Stimulated activated CD4-positive, alpha-beta T cell treated with anti-CD3 and anti-CD28 coated beads, Interleukin-1b, Interleukin-23, amount 100 ng/mL, for 48 hours (primary cell): ENCODE measurements at regions not wholly inside any gene's neighbourhood (a gene's known extent, or its start where the extent isn't known, plus 50 kb on each side); places are given as distances from the start of the nearest gene placed in this dataset.

Source experiments
- DNase-seq: peaks from one replicate; pipeline ENCODE4 v3.0.0-alpha.2; 2020

DNA sequence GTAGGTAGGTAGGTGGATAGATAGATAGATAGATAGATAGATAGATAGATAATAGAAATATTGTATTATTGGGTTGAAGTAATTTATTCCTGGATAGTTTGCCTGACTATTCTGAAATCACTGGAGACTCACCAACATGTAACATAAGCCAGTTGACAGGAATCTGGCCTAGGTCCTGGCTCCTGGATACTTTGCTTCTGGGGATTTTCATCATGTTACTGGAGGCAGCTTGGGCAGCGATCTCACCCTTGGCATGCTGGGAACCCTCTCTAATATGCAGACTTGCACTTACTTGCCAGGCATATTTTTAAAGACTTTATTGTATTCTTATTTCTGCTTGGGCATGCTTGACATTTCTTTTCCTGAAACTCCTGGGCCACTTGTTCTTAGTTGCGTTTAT is 709.1 kb upstream of the FZD8 start:
- no peak for DNase-seq

DNA sequence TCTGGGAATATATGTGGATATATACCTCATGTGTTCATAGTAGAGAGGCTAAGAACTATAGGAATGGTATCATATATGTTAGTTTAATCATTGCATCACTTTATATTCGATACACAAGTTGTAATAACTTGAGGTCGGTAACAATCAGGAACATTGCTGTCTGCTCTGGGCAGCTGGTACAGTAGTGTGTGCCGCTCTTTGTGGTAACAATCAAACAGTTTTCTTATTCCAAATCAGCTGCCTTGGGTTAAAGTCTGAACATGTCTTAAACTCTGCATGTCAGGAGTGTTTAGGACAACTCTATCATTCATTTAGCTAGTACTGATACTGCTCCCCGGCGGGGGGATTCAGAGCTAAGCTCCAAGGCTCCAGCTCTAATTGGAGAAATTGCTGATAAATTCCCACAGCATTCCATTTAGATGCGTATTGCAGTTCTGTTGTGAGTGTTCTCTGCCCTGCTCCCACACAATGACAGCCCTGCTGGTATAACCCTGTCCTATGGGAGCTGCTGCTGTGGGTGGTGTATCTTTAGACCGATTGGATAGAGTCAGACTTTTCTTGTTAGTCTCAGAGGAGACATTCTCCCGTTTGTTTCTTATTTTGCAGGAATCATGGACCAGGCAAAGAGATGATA is 707.5 kb upstream of the FZD8 start:
- no peak for DNase-seq

DNA sequence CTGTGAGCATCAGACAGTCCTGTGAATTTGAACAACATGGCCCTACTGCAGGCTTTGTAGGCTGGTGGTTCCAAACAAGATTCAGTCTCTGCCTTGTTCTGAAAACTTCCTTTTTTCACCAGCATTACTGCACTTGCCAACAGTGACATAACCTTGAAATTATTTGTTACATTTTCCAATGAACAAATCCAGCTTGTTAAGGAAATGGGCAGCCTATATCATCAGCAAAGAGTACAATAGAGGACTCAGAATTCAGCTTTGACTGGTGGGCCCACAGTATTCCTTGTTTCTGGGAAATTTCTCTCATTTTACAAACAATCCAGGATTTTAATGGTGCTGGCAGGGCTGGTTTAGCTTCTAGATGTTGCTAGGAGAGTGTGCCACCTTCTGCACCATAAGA is 703.7 kb upstream of the FZD8 start:
- no peak for DNase-seq

DNA sequence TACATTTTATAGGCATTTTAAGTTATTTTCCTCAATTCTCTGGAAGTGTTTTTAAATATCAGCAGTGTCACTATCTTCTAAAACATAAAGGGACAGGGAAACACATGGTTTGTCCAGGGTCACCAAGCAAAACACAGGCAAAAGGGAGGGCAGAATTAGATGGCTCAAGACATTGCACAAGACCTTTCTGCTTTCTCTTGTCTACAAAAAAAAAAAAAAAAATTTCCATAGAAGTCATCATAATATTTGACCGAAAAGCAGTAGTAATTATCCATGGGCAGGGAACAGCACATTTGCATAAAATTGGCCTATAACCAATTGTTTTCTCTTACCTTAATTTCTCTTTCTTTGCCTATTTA is 703.1 kb upstream of the FZD8 start:
- no peak for DNase-seq

DNA sequence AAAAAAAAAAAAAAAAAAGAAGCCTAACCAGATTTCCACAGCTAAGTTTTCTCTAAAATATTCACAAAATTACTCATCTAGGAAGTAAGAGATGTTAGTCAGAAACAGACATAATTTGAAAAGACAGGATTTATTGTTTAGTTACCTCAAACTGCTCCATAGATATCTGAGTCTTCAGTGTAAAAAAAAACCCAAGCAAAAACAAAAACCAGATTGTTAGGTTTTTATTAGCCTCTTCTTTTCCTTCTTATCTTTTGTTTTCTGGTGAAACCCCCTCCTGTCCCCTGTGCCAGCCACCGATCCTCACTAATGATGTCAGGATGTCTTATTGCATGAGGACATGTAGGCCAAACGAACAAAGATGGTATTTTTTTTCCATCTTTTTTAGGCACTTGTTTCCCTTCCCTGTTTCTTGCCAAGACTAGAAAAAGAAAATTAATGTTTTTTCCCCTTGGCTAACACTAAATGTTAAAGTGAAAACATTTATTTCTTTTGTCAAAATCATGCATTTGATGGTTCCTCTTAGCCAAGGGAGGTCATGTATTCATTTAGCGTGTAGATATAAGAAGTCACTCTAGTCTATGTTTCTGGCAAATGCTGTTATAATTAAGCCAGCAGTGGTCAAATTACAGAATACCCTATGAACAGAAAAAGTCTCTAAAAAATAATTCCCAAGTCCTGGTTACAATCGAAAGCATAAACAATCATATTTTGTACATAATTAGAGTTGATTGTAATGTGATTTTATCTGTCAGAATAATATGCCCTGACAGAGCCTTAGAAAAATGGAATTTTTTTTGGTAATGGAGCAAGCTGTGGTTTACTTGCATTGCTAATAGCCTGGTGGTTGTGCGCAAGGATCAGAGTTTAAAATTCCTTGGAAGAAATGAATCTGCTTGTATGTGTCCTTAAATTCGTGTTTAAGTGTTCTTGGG is 702.4 kb upstream of the FZD8 start:
- DNase-seq, result no peak

DNA sequence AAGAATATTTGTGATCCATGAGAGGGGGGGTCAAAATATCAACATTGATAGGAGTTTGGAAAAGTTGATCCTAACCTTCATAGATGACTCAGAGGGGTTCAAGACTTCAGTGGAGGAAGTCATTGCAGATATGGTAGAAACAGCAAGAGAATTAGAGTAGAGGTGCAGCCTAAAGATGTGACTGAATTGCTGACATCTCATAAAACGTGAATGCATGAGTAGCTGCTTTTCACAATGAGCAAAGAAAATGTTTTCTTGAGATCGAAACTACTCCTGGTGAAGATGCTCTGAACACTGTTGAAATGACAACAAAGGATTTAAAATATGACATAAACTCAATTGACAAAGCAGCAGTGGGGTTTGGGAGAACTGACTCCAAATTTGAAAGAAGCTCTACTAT is 700.7 kb upstream of the FZD8 start:
- no peak for DNase-seq

DNA sequence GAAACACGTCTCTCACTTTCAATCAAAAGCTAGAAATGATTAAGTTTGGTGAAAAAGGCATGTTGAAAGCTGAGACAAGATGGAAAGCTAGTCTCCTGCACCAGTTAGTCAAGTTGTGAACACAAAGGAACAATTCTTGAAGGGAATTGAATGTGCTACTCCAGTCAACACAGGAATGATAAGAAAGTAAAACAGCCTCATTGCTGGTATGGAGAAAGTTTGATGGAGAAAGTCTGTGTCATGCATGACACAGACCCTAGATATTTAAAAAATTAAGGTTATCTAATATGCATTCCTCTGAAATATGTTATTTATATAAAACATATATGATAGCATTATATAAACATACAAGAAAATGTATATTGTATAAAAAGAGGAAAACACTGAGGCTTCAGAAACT is 699.4 kb upstream of the FZD8 start:
- DNase-seq, result no peak

DNA sequence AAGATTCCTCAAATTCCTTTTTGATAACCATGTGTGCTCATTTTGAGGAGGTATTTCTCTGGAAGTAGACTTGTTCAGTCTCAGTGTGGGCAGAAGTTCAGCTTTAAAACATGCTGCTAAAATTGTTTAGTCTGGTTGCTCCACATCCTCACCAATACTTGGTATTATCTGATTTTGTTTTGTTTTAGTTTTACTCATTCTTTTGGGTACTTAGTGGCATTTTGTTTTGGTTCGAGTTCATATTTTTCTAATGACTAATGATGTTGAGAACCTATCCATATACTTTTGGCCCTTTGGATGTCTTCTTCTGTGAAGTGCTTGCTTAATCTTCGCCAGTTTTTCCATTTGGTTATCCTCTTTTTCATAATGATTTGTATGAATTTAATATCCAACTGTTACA is 694.2 kb upstream of the FZD8 start:
- DNase-seq, result no peak

DNA sequence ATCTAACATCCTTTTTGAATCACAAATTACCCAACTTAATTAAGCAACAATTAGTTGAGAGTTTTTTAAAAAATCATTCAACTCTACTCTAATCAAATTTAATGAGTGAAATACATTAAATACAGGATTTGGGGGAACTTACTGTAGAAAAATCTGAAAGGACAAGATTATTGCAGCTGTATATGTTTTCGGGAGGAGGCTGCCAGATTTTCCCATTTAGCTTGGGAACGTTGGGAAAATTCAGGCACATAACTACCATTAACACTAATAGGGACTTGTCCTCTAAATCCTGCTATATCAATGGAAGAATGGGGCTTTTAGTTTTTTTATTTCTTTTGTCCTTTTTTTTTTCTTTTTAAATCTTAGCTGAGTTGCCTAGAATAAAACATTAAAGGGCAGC is 691.4 kb upstream of the FZD8 start:
- DNase-seq, result no peak

DNA sequence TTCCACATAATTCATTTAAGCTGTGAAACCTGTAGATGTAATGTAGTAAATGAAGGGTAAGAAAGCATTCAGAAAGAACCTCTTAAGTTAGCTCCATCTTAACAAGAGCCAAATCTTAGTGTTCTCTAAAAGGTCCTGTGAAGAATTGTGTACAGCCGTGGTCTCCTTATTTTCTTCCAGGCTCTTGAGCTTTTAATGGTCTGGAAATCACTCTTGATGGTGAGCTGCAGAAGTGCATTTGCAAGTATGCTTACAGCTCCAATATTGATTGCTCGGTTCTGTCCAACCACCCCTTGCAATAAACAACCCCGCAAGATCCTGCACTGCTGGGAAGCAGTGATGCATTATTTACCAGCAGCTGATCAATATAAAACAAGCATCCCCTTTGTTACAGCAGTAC is 690.8 kb upstream of the FZD8 start:
- no peak for DNase-seq

DNA sequence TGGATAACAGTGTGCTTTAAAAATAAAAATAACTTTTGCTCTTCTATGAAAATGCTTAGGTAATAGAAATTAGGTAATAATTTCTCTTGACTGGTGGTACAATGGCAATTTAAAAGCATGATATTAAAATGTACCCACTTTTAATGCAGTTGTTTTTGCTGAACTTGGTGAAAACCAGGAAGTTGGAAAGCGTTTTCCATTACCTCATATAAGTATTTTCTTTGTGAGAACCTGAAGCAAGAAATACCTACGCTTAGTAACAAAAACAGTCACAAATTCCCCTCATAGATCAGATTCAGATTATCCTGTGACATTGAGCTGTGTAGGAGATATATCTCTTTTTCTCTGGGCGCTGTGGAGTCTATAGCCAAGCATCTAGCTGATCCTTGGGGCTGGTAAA is 689.0 kb upstream of the FZD8 start:
- no peak for DNase-seq

DNA sequence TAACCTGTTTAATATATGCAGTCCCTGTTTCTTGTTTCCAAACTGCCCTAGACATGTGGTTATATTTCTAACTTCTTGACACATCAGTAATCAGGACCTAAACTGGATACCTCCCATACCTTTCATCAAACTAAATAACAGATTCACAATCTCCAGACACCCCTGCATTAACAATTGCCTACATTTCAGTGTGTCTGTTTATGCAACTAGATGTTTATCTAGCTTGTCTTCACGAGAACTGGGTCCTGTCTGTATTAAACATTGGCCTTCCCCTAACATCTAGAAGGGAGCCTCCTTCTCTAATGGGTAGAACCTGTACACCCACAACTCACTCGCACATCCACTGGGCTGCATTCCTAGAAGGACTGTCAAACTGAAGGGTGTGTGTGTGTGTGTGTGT is 683.7 kb upstream of the FZD8 start:
- no peak for DNase-seq

DNA sequence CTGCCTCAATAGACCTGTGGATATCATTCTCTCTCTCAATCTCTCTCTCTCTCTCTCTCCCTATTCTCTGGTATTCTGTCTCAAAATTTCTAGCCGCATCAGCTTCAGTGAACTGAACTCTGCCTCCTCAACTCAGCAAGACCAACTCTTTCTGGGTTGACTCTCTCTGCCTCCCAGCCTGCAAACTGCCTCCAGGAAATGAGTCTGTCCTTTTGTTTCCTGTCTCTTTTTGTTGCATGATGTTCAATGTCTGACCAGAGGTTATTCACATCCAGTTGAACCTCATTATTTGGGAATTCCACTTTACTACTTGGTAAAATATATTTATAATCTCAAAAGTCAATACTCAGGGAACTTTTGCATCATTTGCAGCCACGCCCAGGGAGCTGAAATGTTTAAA is 682.7 kb upstream of the FZD8 start:
- no peak for DNase-seq

DNA sequence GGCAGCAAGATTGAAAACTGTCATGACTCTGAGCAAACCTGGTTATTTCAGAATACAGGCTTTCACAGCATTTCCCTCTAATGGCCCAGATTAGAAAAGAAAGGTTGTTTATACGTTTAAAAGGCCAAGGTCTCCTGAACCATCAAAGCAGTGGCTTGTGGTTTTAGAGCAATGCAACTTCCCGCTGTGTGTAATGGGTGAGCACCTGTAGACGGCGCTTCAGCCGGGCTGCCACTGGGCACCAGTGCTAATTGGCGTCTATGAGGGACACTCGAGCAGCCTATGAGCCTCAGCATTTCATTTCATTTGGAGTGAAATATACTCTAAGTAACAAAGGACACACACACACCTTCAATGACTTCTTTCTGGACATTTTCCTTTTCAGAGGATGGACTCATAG is 671.0 kb upstream of the FZD8 start:
- no peak for DNase-seq

DNA sequence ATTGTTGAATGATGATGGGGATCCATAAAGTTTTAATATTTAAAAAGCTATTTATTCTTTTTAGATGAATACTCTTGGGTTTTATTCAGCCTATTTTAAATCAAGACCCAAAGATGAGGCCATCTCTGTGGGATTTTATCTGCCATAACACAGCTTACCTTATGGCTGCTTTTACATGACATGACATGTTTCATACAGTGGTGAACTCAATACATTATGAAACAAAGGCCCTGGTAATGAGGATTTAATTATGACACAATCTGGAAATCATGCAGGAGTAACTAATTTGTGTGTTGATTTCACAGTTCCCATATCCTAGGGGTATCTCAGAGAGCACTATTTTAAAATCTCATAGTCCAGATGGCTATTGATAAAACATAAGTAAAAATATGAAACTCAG is 661.8 kb upstream of the FZD8 start:
- DNase-seq, result no peak

DNA sequence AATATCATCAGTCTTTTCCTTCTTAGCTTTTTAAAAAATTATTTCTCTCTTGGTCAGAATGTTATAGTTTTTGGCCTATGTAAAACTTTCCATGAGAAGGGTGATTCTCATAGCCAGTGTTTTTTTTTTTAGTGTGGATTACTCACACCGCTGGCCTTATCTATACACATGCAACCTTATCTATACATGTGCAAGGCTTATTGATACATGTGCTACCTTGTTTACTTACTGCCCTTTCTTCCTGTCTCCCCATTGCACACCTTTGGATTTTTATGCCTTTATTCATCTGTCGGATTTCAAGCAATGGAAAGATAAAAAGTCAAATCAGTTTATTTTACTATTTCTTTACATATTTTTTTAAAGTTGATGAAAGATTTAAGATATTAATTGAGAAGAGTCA is 660.0 kb upstream of the FZD8 start:
- no peak for DNase-seq

DNA sequence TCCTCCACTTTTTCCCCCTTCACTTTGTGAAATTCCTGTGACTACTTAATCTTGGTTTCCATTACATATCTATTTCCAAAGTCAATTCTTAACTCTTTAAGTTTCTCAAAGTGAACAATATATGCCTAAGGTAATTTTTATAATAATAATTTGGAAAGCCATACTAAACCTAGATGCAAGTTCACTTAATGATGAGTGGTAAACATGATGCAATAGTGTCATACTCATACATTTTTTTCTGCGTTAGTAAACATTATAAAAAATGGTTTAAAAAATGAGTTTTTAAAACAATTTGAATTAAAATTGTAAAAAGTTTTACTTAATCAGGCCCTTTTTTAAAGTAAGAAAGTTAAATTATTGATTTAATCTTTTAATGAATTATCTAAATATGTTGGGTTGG is 659.4 kb upstream of the FZD8 start:
- no peak for DNase-seq

DNA sequence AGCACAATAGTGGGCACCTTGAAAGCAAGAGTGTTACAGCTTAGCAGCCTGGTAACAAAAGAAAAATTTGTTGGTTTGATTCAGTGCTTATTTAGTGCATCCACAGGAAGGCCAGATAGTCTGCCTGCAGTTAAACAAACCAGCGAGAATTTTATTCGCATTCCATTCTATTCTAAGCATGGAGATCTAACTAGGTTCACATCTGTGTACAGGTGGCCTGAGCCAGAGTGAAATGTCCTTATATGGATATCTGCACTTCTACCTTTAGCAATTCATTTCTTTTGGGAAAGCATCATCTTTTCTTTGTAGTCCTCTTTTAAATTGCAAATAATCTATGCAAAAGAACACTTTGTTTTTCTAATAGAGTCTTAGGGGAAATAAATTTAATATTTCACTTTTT is 659.0 kb upstream of the FZD8 start:
- DNase-seq, result no peak

DNA sequence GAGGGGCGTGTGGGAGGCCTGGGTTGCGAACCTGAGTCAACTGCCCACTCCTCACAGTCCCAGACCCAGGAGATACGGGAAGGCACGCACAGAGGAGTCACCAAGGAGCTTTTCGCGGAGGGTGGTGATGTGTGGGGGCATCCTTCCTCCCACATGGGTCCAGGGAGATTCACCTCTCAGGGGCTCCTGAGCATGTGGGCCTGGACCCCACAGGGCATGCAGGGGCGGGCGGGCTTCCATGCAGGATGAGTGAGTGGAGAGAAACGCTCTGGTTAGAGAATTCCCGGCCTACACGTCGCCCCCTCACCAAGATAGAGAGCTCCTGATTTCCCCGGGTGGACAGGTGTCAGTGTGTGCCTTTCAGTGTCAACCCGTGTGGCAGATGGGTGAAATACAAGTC is 641.7 kb upstream of the FZD8 start:
- DNase-seq, result no peak

DNA sequence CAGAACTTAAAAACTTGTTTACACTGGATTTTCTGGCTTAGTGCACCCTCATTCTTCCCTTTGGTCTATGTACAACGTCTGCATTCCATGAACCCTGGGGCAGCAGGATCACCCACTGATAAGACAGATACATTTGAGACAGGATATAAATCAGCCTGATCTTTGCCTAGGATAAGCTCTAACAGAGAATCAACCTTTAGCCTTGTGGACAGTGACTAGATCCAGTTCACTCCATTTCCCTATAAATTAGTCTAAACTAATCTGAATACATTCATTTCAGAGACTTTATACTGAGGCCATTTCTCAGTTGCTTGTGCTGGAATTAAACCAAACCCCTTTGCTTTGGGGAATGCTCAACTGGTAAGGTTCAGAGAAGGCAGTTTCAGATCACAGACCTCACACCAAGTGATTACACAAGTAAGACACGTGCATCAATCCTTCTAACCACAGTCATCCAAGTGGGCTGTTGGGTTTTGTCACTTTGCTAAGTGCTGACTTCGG is 639.8 kb upstream of the FZD8 start:
- DNase-seq, result no peak

DNA sequence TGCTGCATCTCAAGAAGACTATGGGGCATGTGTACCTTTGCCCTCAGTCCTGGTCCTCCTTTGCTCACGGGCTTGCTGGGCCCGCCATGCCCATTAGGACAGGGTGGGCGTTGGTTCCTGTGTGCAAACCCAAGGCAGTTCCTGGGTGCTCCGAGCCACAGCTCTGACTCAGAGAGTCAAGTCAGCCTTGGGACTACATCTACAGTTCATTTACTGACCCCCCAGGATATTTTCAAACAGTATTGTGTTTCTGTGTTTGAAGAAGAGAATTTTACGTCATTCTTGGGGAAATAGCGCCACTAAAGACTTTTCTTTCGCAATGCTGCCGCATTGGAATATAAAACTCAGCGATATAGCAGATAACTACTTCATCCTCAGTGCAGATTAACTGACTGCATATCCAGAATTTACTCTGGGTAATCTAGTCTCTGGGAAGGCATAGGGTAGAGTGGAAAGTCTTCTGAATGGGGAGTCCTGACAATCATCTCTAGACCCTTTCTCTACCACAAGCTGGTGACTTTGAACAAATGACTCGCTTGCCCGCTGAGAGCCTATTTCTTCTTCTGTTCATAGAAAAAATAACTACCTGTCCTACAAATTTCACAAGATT is 638.9 kb upstream of the FZD8 start:
- DNase-seq, result no peak

DNA sequence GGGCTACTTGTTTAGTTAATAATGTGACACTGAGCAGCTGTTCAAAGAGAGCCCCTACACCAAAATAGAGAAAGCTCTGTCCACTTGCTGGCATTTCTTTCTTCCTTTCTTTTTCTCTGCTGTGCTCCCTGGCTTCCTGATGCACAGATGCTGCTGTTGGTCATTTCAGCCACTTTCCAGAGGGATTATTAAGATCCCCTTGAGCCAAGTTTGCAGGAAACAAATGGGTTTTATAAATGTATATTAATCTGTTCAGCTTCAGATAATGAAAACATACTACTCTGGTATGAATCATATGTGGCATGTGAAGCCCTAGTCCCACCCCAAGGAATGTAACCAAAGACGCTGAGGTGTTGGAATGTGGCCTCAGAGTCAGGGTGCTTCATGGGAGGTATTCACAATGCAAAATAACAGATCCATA is 638.2 kb upstream of the FZD8 start:
- no peak for DNase-seq

DNA sequence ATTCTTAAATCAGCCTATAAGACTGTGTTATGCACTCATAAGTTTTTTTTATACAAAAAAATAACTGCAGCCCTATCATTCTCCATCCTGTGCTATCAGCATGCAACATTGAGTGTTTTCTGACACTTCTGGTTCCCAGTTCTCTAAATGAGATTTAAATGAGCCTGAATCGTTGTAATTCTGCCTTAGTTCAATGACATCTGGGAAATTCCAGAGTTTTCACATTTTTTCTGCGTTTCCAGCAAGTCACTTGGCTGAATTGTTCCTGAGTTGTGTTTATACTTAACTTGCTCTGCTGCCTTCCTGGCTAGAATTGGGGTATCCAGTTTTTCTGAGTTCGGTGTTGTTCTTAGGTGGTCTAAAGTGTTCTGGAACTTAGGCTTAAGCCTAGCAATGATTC is 636.1 kb upstream of the FZD8 start:
- no peak for DNase-seq

DNA sequence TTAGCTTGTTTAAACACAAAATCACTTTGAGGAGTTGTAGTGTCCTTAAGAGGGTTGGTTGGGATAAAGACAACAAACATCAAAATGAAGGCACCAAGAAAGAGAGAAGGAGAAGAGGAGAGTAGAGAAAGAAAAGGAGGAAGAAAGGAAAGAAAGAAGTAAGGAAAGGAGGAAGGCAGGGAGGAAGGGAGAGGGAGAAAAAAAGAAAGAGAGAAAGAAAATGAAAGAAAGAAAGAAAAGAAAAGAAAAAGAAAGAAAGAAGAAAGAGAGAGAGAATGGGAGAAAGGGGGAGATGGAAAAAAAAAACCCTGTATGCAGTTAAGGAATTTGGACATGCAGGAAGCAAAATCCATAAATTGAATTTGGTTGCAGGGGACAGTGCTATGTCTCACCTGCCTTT is 635.4 kb upstream of the FZD8 start:
- DNase-seq, result no peak
